ENCODE measurements at regions not wholly inside any gene's neighbourhood (a gene's known extent, or its start where the extent isn't known, plus 50 kb on each side); places are given as distances from the start of the nearest gene placed in this dataset.
"Not testable (repeated sequence)": the region's sequence is repeated elsewhere in the genome, so short reads cannot be mapped to it uniquely, and the experiment has no call there.

GRCh38 chr4:11647433-11647832, 218.7 kb upstream of the HS3ST1 start:
- H3K4me3 Mint-ChIP-seq: no peak overlapping the region
- DNase-seq: no peak
- H3K4me1 Mint-ChIP-seq (ENCODE audit: low read depth in 2 of 2): no peaks in the 10 kb centered on the region
- no peak overlapping the region for H3K27ac Mint-ChIP-seq
- ATAC-seq (replicated peaks): no peak
- H3K27me3 Mint-ChIP-seq: peaks cover 6 to 9% of the 10 kb centered on the region in 2 donors
- peaks cover 0 to 6% of the 10 kb centered on the region in 2 donors for H3K9me3 Mint-ChIP-seq
- H3K36me3 Mint-ChIP-seq (ENCODE audit: insufficient read depth): no peaks in the 10 kb centered on the region

GRCh38 chr4:11643081-11643480, 214.4 kb upstream of the HS3ST1 start:
- not testable (repeated sequence) for H3K36me3 Mint-ChIP-seq (ENCODE audit: insufficient read depth); H3K4me1 Mint-ChIP-seq (ENCODE audit: low read depth in 2 of 2); H3K9me3 Mint-ChIP-seq; DNase-seq; H3K27me3 Mint-ChIP-seq; ATAC-seq (replicated peaks); H3K27ac Mint-ChIP-seq; H3K4me3 Mint-ChIP-seq

GRCh38 chr4:11640584-11640983, 211.9 kb upstream of the HS3ST1 start:
- Mint-ChIP-seq H3K9me3 (peaks cover 0 to 2% of the 10 kb centered on the region in 2 donors), H3K27ac (no peak overlapping the region), H3K27me3 (no peaks in the 10 kb centered on the region), H3K36me3 (ENCODE audit: insufficient read depth) (no peaks in the 10 kb centered on the region), H3K4me3 (no peak overlapping the region), H3K4me1 (ENCODE audit: low read depth in 2 of 2) (no peaks in the 10 kb centered on the region)
- ATAC-seq (replicated peaks) (no peak), DNase-seq (no peak)

GRCh38 chr4:11636551-11636950, 207.9 kb upstream of the HS3ST1 start:
- Mint-ChIP-seq H3K9me3 (peaks cover 0 to 2% of the 10 kb centered on the region in 2 donors), H3K27me3 (no peaks in the 10 kb centered on the region)
- no peak for ATAC-seq (replicated peaks)

GRCh38 chr4:11636031-11636430, 207.3 kb upstream of the HS3ST1 start:
- Mint-ChIP-seq H3K27ac (no peak overlapping the region), H3K36me3 (ENCODE audit: insufficient read depth) (no peaks in the 10 kb centered on the region), H3K9me3 (peaks cover 0 to 2% of the 10 kb centered on the region in 2 donors), H3K4me3 (no peak overlapping the region), H3K27me3 (no peaks in the 10 kb centered on the region), H3K4me1 (ENCODE audit: low read depth in 2 of 2) (no peaks in the 10 kb centered on the region)
- DNase-seq: no peak
- no peak for ATAC-seq (replicated peaks)

More at GRCh38 chr4:11636551-11636950, 207.9 kb upstream of the HS3ST1 start:
- Mint-ChIP-seq H3K4me3 (no peak overlapping the region), H3K27ac (no peak overlapping the region), H3K36me3 (ENCODE audit: insufficient read depth) (no peaks in the 10 kb centered on the region), H3K4me1 (ENCODE audit: low read depth in 2 of 2) (no peaks in the 10 kb centered on the region)
- no peak for DNase-seq

- DNase-seq: no peak
Observed at GRCh38 chr4:11635342-11635741, 206.6 kb upstream of the HS3ST1 start.

GRCh38 chr4:11634283-11634682, 205.6 kb upstream of the HS3ST1 start:
- no peak for DNase-seq
- Mint-ChIP-seq H3K4me1 (ENCODE audit: low read depth in 2 of 2) (no peaks in the 10 kb centered on the region), H3K4me3 (no peak overlapping the region), H3K9me3 (peaks cover 0 to 2% of the 10 kb centered on the region in 2 donors), H3K27ac (no peak overlapping the region), H3K27me3 (peaks cover 0 to 6% of the 10 kb centered on the region in 2 donors), H3K36me3 (ENCODE audit: insufficient read depth) (no peaks in the 10 kb centered on the region)
- no peak for ATAC-seq (replicated peaks)

More at GRCh38 chr4:11635342-11635741, 206.6 kb upstream of the HS3ST1 start:
- Mint-ChIP-seq H3K27ac (no peak overlapping the region), H3K27me3 (no peaks in the 10 kb centered on the region), H3K4me1 (ENCODE audit: low read depth in 2 of 2) (no peaks in the 10 kb centered on the region), H3K36me3 (ENCODE audit: insufficient read depth) (no peaks in the 10 kb centered on the region), H3K9me3 (no peaks in the 10 kb centered on the region), H3K4me3 (no peak overlapping the region)
- ATAC-seq (replicated peaks): no peak

- no peak overlapping the region for H3K27ac Mint-ChIP-seq
- H3K4me3 Mint-ChIP-seq: no peak overlapping the region
- peaks cover 0 to 2% of the 10 kb centered on the region in 2 donors for H3K9me3 Mint-ChIP-seq
- H3K27me3 Mint-ChIP-seq: peaks cover 0 to 9% of the 10 kb centered on the region in 2 donors
- ATAC-seq (replicated peaks) (no peak), DNase-seq (no peak)
- H3K36me3 Mint-ChIP-seq (ENCODE audit: insufficient read depth): no peaks in the 10 kb centered on the region
- H3K4me1 Mint-ChIP-seq (ENCODE audit: low read depth in 2 of 2): no peaks in the 10 kb centered on the region
Observed at GRCh38 chr4:11633430-11633829, 204.7 kb upstream of the HS3ST1 start.

- peaks cover 0 to 2% of the 10 kb centered on the region in 2 donors for H3K9me3 Mint-ChIP-seq
- no peak for DNase-seq
- H3K4me3 Mint-ChIP-seq: no peak overlapping the region
- H3K4me1 Mint-ChIP-seq (ENCODE audit: low read depth in 2 of 2): no peaks in the 10 kb centered on the region
- H3K27me3 Mint-ChIP-seq: peaks cover 0 to 9% of the 10 kb centered on the region in 2 donors
- H3K36me3 Mint-ChIP-seq (ENCODE audit: insufficient read depth): no peaks in the 10 kb centered on the region
- H3K27ac Mint-ChIP-seq: no peak overlapping the region
- ATAC-seq (replicated peaks): no peak
Observed at GRCh38 chr4:11632483-11632882, 203.8 kb upstream of the HS3ST1 start.

- Mint-ChIP-seq H3K9me3 (peaks cover 0 to 2% of the 10 kb centered on the region in 2 donors), H3K36me3 (ENCODE audit: insufficient read depth) (no peaks in the 10 kb centered on the region), H3K4me3 (no peak overlapping the region), H3K27ac (no peak overlapping the region), H3K27me3 (peaks cover 0 to 9% of the 10 kb centered on the region in 2 donors), H3K4me1 (ENCODE audit: low read depth in 2 of 2) (no peaks in the 10 kb centered on the region)
- ATAC-seq (replicated peaks): no peak
- no peak for DNase-seq
Observed at GRCh38 chr4:11632025-11632424, 203.3 kb upstream of the HS3ST1 start.

- ATAC-seq (replicated peaks): no peak
- H3K4me1 Mint-ChIP-seq (ENCODE audit: low read depth in 2 of 2): no peaks in the 10 kb centered on the region
- no peaks in the 10 kb centered on the region for H3K36me3 Mint-ChIP-seq (ENCODE audit: insufficient read depth)
- no peak overlapping the region for H3K4me3 Mint-ChIP-seq
- no peak for DNase-seq
- H3K27me3 Mint-ChIP-seq: peaks cover 0 to 9% of the 10 kb centered on the region in 2 donors
- peaks cover 0 to 2% of the 10 kb centered on the region in 2 donors for H3K9me3 Mint-ChIP-seq
- no peak overlapping the region for H3K27ac Mint-ChIP-seq
Observed at GRCh38 chr4:11631416-11631815, 202.7 kb upstream of the HS3ST1 start.

GRCh38 chr4:11628093-11628725, 199.5 kb upstream of the HS3ST1 start:
- Mint-ChIP-seq H3K27me3 (peaks cover 0 to 9% of the 10 kb centered on the region in 2 donors), H3K4me1 (ENCODE audit: low read depth in 2 of 2) (no peaks in the 10 kb centered on the region), H3K36me3 (ENCODE audit: insufficient read depth) (no peaks in the 10 kb centered on the region), H3K4me3 (no peak overlapping the region), H3K9me3 (peaks cover 0 to 2% of the 10 kb centered on the region in 2 donors), H3K27ac (no peak overlapping the region)
- DNase-seq (no peak), ATAC-seq (replicated peaks) (no peak)

GRCh38 chr4:11626066-11626465, 197.4 kb upstream of the HS3ST1 start:
- Mint-ChIP-seq H3K27me3 (peaks cover 0 to 9% of the 10 kb centered on the region in 2 donors), H3K9me3 (peaks cover 0 to 2% of the 10 kb centered on the region in 2 donors), H3K4me3 (no peak overlapping the region), H3K27ac (no peak overlapping the region), H3K4me1 (ENCODE audit: low read depth in 2 of 2) (no peaks in the 10 kb centered on the region), H3K36me3 (ENCODE audit: insufficient read depth) (no peaks in the 10 kb centered on the region)
- DNase-seq (no peak), ATAC-seq (replicated peaks) (no peak)

GRCh38 chr4:11625211-11625610, 196.5 kb upstream of the HS3ST1 start:
- Mint-ChIP-seq H3K4me1 (ENCODE audit: low read depth in 2 of 2) (no peaks in the 10 kb centered on the region), H3K4me3 (no peak overlapping the region), H3K9me3 (peaks cover 0 to 1% of the 10 kb centered on the region in 2 donors), H3K27ac (no peak overlapping the region), H3K27me3 (peaks cover 0 to 9% of the 10 kb centered on the region in 2 donors), H3K36me3 (ENCODE audit: insufficient read depth) (no peaks in the 10 kb centered on the region)
- no peak for DNase-seq
- no peak for ATAC-seq (replicated peaks)
